Endodermal cell (in vitro differentiated cells): ENCODE measurements at regions not wholly inside any gene's neighbourhood (a gene's known extent, or its start where the extent isn't known, plus 50 kb on each side); places are given as distances from the start of the nearest gene placed in this dataset.

ENCODE experiments used
- DNase-seq: peaks from one replicate; pipeline ENCODE4 v3.0.0-alpha.2; 2017
- H3K27ac ChIP-seq: 2 replicates; pipeline ENCODE4 v1.5.1; 2013; ENCODE audit warnings: mild to moderate bottlenecking, low read depth, low read length, moderate library complexity
- H3K27me3 ChIP-seq: 2 replicates; pipeline ENCODE4 v1.6.1; 2013; ENCODE audit warnings: mild to moderate bottlenecking, low read length, moderate library complexity; ENCODE audit not compliant: insufficient read depth, control insufficient read depth, poor library complexity, severe bottlenecking
- H3K36me3 ChIP-seq: 2 replicates; pipeline ENCODE4 v1.7.0; 2013; ENCODE audit warnings: mild to moderate bottlenecking, low read length, moderate library complexity; ENCODE audit not compliant: control insufficient read depth, insufficient read depth
- H3K4me1 ChIP-seq: one replicate; pipeline ENCODE4 v1.7.0; 2013; ENCODE audit warnings: low read length; ENCODE audit not compliant: control insufficient read depth, insufficient read depth
- H3K4me3 ChIP-seq: 2 replicates; pipeline ENCODE4 v1.5.1; 2013; ENCODE audit warnings: mild to moderate bottlenecking, low read length, moderate library complexity
- H3K9ac ChIP-seq: 2 replicates; pipeline ENCODE4 v1.6.1; 2013; ENCODE audit warnings: mild to moderate bottlenecking, low read length, moderate library complexity; ENCODE audit not compliant: poor library complexity, severe bottlenecking; ENCODE audit errors: extremely low read depth
- H3K9me3 ChIP-seq: 2 replicates; pipeline ENCODE4 v1.6.1; 2013; ENCODE audit warnings: mild to moderate bottlenecking, low read length, moderate library complexity; ENCODE audit not compliant: control insufficient read depth
- H3K27ac Mint-ChIP-seq: 2 replicates; pipeline ENCODE4 v1.8.0; 2020; ENCODE audit warnings: mixed read lengths
- H3K27me3 Mint-ChIP-seq: 2 replicates; pipeline ENCODE4 v1.8.0; 2021; ENCODE audit warnings: mild to moderate bottlenecking, mixed read lengths; ENCODE audit not compliant: insufficient read depth
- H3K36me3 Mint-ChIP-seq: 2 replicates; pipeline ENCODE4 v1.8.0; 2020; ENCODE audit warnings: low read depth, mixed read lengths
- H3K4me1 Mint-ChIP-seq: 2 replicates; pipeline ENCODE4 v1.8.0; 2020; ENCODE audit warnings: mixed read lengths
- H3K4me3 Mint-ChIP-seq: 2 replicates; pipeline ENCODE4 v1.8.0; 2020; ENCODE audit warnings: mild to moderate bottlenecking, moderate library complexity, mixed read lengths
- H3K9me3 Mint-ChIP-seq: 2 replicates; pipeline ENCODE4 v1.8.0; 2020; ENCODE audit warnings: mild to moderate bottlenecking, mixed read lengths
- CTCF ChIP-seq: fragments of 200-600 bp; sonication (generic); conservative IDR thresholded peaks from 2 replicates; pipeline ENCODE4 v1.5.0; 2021; ENCODE audit warnings: antibody characterized with exemption, mild to moderate bottlenecking
- WGBS, 2 experiments: methylation state at CpG; one replicate each; pipeline versions ENCODE4 v1.1.5 to v1.1.7; 2013; ENCODE audit warnings: missing lambda C conversion rate in 2 of 2, mixed read lengths in 1 of 2; ENCODE audit not compliant: insufficient coverage in 1 of 2, insufficient read length in 1 of 2; 5-methylcytosine and 5-hydroxymethylcytosine counted together

GRCh38 chr4:132670557-132670956, 478.5 kb upstream of the PCDH10 start:
- Histone ChIP-seq H3K36me3 (no peaks in the 10 kb centered on the region), H3K4me1 (no peaks in the 10 kb centered on the region), H3K27ac (no peak overlapping the region), H3K9me3 (no peaks in the 10 kb centered on the region), H3K9ac (no peak overlapping the region), H3K27me3 (no peaks in the 10 kb centered on the region), H3K4me3 (no peak overlapping the region)
- H3K36me3 Mint-ChIP-seq = no peaks in the 10 kb centered on the region
- H3K4me3 Mint-ChIP-seq = no peak overlapping the region
- WGBS, 2 experiments = 97% methylated on average over 1 of the region's 1 CpG; no CpG with 5 or more reads in 1 of the 2 experiments
- H3K27me3 Mint-ChIP-seq = no peaks in the 10 kb centered on the region
- no peak for TF ChIP-seq CTCF
- H3K27ac Mint-ChIP-seq = no peak overlapping the region
- no peak for DNase-seq
- peaks cover 9% of the 10 kb centered on the region for H3K9me3 Mint-ChIP-seq
- H3K4me1 Mint-ChIP-seq = peaks cover 8% of the 10 kb centered on the region

GRCh38 chr4:132683957-132684356, 465.1 kb upstream of the PCDH10 start:
- Histone ChIP-seq H3K4me3 (no peak overlapping the region), H3K9ac (no peak overlapping the region), H3K9me3 (peaks cover 17% of the 10 kb centered on the region), H3K27me3 (no peaks in the 10 kb centered on the region), H3K4me1 (no peaks in the 10 kb centered on the region), H3K27ac (no peak overlapping the region), H3K36me3 (no peaks in the 10 kb centered on the region)
- Mint-ChIP-seq H3K27ac (no peak overlapping the region), H3K4me1 (no peaks in the 10 kb centered on the region), H3K27me3 (no peaks in the 10 kb centered on the region), H3K9me3 (peaks cover 32% of the 10 kb centered on the region), H3K4me3 (no peak overlapping the region), H3K36me3 (peaks cover 11% of the 10 kb centered on the region)
- peak; percentile 51 for DNase-seq
- TF ChIP-seq CTCF = no peak

- Mint-ChIP-seq H3K4me1 (no peaks in the 10 kb centered on the region), H3K36me3 (no peaks in the 10 kb centered on the region), H3K27ac (no peak overlapping the region), H3K27me3 (no peaks in the 10 kb centered on the region), H3K4me3 (no peak overlapping the region), H3K9me3 (peaks cover 10% of the 10 kb centered on the region)
- H3K4me1 ChIP-seq = no peaks in the 10 kb centered on the region
- no peaks in the 10 kb centered on the region for H3K9me3 ChIP-seq
- no peak for TF ChIP-seq CTCF
- H3K27me3 ChIP-seq = no peaks in the 10 kb centered on the region
- no peak overlapping the region for H3K9ac ChIP-seq
- no peaks in the 10 kb centered on the region for H3K36me3 ChIP-seq
- H3K27ac ChIP-seq = no peak overlapping the region
- 100% methylated on average over 2 of the region's 2 CpGs; no CpG with 5 or more reads in 1 of the 2 experiments for WGBS, 2 experiments
- no peak overlapping the region for H3K4me3 ChIP-seq
- no peak for DNase-seq
Measured at GRCh38 chr4:132691026-132691425, 458.1 kb upstream of the PCDH10 start.
